ENCODE measurements at regions not wholly inside any gene's neighbourhood (a gene's known extent, or its start where the extent isn't known, plus 50 kb on each side); places are given as distances from the start of the nearest gene placed in this dataset.

GRCh38 chr12:24201258-24201970 lies 251.9 kb upstream of the SOX5 start:
- TF ChIP-seq, protein P1, sequence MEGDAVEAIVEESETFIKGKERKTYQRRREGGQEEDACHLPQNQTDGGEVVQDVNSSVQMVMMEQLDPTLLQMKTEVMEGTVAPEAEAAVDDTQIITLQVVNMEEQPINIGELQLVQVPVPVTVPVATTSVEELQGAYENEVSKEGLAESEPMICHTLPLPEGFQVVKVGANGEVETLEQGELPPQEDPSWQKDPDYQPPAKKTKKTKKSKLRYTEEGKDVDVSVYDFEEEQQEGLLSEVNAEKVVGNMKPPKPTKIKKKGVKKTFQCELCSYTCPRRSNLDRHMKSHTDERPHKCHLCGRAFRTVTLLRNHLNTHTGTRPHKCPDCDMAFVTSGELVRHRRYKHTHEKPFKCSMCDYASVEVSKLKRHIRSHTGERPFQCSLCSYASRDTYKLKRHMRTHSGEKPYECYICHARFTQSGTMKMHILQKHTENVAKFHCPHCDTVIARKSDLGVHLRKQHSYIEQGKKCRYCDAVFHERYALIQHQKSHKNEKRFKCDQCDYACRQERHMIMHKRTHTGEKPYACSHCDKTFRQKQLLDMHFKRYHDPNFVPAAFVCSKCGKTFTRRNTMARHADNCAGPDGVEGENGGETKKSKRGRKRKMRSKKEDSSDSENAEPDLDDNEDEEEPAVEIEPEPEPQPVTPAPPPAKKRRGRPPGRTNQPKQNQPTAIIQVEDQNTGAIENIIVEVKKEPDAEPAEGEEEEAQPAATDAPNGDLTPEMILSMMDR (IDR thresholded peaks at IDR 0.05; ENCODE audit: low read depth, low read length), result no peak
- no peak for TF ChIP-seq EZH2phosphoT487 (IDR thresholded peaks at IDR 0.05; ENCODE audit: low read depth)

All from OCI-LY3 (cell line).